ENCODE measurements at regions not wholly inside any gene's neighbourhood (a gene's known extent, or its start where the extent isn't known, plus 50 kb on each side); places are given as distances from the start of the nearest gene placed in this dataset.

DNA sequence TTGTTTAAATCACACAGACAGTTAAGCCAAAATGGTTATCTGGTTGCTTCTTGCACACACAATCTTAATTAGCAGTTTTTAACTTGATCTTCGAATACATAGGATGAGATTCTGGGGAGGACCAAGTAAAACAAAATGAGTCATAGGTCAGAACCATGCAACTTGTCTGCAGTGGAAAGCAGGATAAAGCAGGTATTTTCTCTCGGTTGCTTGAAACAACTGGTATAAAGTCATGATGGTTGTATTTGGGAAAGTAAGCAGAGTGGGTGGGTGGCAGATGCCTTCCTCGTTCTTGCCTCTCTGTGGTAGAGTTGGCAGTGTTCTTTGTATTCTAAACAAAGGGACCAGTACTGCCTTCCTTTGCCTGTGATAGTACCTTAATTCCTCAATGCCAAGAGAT, 167.0 kb downstream of the COG6 start:
- TF ChIP-seq TRIM28 (IDR thresholded peaks at IDR 0.05; ENCODE audit: borderline replicate concordance, low read length) (no peak), ZNF623 (tag by site-specific recombination; IDR thresholded peaks at IDR 0.05) (no peak), INSM2 (tag by site-specific recombination; IDR thresholded peaks at IDR 0.05) (no peak), ZNF274 (IDR thresholded peaks at IDR 0.05; ENCODE audit: low read length) (no peak), ZNF274 (tag by site-specific recombination; IDR thresholded peaks at IDR 0.05; ENCODE audit: borderline replicate concordance) (no peak)
- TF ChIP-seq, protein P1, sequence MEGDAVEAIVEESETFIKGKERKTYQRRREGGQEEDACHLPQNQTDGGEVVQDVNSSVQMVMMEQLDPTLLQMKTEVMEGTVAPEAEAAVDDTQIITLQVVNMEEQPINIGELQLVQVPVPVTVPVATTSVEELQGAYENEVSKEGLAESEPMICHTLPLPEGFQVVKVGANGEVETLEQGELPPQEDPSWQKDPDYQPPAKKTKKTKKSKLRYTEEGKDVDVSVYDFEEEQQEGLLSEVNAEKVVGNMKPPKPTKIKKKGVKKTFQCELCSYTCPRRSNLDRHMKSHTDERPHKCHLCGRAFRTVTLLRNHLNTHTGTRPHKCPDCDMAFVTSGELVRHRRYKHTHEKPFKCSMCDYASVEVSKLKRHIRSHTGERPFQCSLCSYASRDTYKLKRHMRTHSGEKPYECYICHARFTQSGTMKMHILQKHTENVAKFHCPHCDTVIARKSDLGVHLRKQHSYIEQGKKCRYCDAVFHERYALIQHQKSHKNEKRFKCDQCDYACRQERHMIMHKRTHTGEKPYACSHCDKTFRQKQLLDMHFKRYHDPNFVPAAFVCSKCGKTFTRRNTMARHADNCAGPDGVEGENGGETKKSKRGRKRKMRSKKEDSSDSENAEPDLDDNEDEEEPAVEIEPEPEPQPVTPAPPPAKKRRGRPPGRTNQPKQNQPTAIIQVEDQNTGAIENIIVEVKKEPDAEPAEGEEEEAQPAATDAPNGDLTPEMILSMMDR (tag by site-specific recombination; IDR thresholded peaks at IDR 0.05) = no peak
